ENCODE measurements at regions not wholly inside any gene's neighbourhood (a gene's known extent, or its start where the extent isn't known, plus 50 kb on each side); places are given as distances from the start of the nearest gene placed in this dataset.

- Histone ChIP-seq H4K20me1 (ENCODE audit: insufficient read depth, low read length) (no peaks in the 10 kb centered on the region), H3K4me2 (ENCODE audit: low read length) (no peak overlapping the region), H3K9ac (ENCODE audit: low read length) (no peak overlapping the region), H3K4me1 (ENCODE audit: low read length) (no peaks in the 10 kb centered on the region), H3K79me2 (ENCODE audit: low read length) (no peaks in the 10 kb centered on the region), H3K36me3 (replicated peaks; ENCODE audit: low read depth, low read length) (no peaks in the 10 kb centered on the region), H3K27ac (ENCODE audit: low read length) (no peak overlapping the region), H3K9me3 (ENCODE audit: insufficient read depth, low read length) (no peaks in the 10 kb centered on the region), H3K4me3 (ENCODE audit: low read length) (no peak overlapping the region), H2AFZ (ENCODE audit: low read depth, low read length) (no peak overlapping the region), H3K27me3 (ENCODE audit: low read depth, low read length) (no peaks in the 10 kb centered on the region)
- TF ChIP-seq CTCF (IDR thresholded peaks at IDR 0.05; ENCODE audit: low read depth, low read length) (no peak), EZH2phosphoT487 (IDR thresholded peaks at IDR 0.05; ENCODE audit: low read depth) (no peak)
These were observed 338.0 kb upstream of the MKI67 start for GRCh38 chr10:128463991-128464760.

- TF ChIP-seq EZH2phosphoT487 (IDR thresholded peaks at IDR 0.05; ENCODE audit: low read depth) (no peak), CTCF (IDR thresholded peaks at IDR 0.05; ENCODE audit: low read depth, low read length) (no peak)
- Histone ChIP-seq H3K4me1 (ENCODE audit: low read length) (no peaks in the 10 kb centered on the region), H3K4me2 (ENCODE audit: low read length) (no peak overlapping the region), H3K9me3 (ENCODE audit: insufficient read depth, low read length) (no peaks in the 10 kb centered on the region), H3K79me2 (ENCODE audit: low read length) (no peaks in the 10 kb centered on the region), H2AFZ (ENCODE audit: low read depth, low read length) (no peak overlapping the region), H3K9ac (ENCODE audit: low read length) (no peak overlapping the region), H3K27ac (ENCODE audit: low read length) (no peak overlapping the region), H4K20me1 (ENCODE audit: insufficient read depth, low read length) (no peaks in the 10 kb centered on the region), H3K4me3 (ENCODE audit: low read length) (no peak overlapping the region), H3K27me3 (ENCODE audit: low read depth, low read length) (no peaks in the 10 kb centered on the region), H3K36me3 (replicated peaks; ENCODE audit: low read depth, low read length) (no peaks in the 10 kb centered on the region)
These were observed 339.5 kb upstream of the MKI67 start for GRCh38 chr10:128465697-128466096.

GRCh38 chr10:128466831-128467371, 340.7 kb upstream of the MKI67 start:
- Histone ChIP-seq H3K27ac (ENCODE audit: low read length) (no peak overlapping the region), H4K20me1 (ENCODE audit: insufficient read depth, low read length) (no peaks in the 10 kb centered on the region), H3K4me1 (ENCODE audit: low read length) (no peaks in the 10 kb centered on the region), H2AFZ (ENCODE audit: low read depth, low read length) (no peak overlapping the region), H3K79me2 (ENCODE audit: low read length) (no peaks in the 10 kb centered on the region), H3K9me3 (ENCODE audit: insufficient read depth, low read length) (no peaks in the 10 kb centered on the region), H3K4me3 (ENCODE audit: low read length) (no peak overlapping the region), H3K4me2 (ENCODE audit: low read length) (no peak overlapping the region), H3K9ac (ENCODE audit: low read length) (no peak overlapping the region), H3K27me3 (ENCODE audit: low read depth, low read length) (no peaks in the 10 kb centered on the region), H3K36me3 (replicated peaks; ENCODE audit: low read depth, low read length) (no peaks in the 10 kb centered on the region)
- TF ChIP-seq CTCF (IDR thresholded peaks at IDR 0.05; ENCODE audit: low read depth, low read length): no peak
- TF ChIP-seq EZH2phosphoT487 (IDR thresholded peaks at IDR 0.05; ENCODE audit: low read depth): no peak

- no peak overlapping the region for H3K9ac ChIP-seq (ENCODE audit: low read length)
- H3K4me2 ChIP-seq (ENCODE audit: low read length): no peak overlapping the region
- no peaks in the 10 kb centered on the region for H3K27me3 ChIP-seq (ENCODE audit: low read depth, low read length)
- H3K4me3 ChIP-seq (ENCODE audit: low read length): no peak overlapping the region
- no peaks in the 10 kb centered on the region for H3K4me1 ChIP-seq (ENCODE audit: low read length)
- no peaks in the 10 kb centered on the region for H3K9me3 ChIP-seq (ENCODE audit: insufficient read depth, low read length)
- no peak overlapping the region for H3K27ac ChIP-seq (ENCODE audit: low read length)
- no peaks in the 10 kb centered on the region for H3K79me2 ChIP-seq (ENCODE audit: low read length)
- no peak overlapping the region for H2AFZ ChIP-seq (ENCODE audit: low read depth, low read length)
- no peaks in the 10 kb centered on the region for H3K36me3 ChIP-seq (replicated peaks; ENCODE audit: low read depth, low read length)
- H4K20me1 ChIP-seq (ENCODE audit: insufficient read depth, low read length): no peaks in the 10 kb centered on the region
- no peak for TF ChIP-seq EZH2phosphoT487 (IDR thresholded peaks at IDR 0.05; ENCODE audit: low read depth)
- TF ChIP-seq CTCF (IDR thresholded peaks at IDR 0.05; ENCODE audit: low read depth, low read length): no peak
These were observed 342.2 kb upstream of the MKI67 start for GRCh38 chr10:128468462-128468861.

All from OCI-LY3 (cell line).